Endodermal cell (in vitro differentiated cells): ENCODE measurements at regions not wholly inside any gene's neighbourhood (a gene's known extent, or its start where the extent isn't known, plus 50 kb on each side); places are given as distances from the start of the nearest gene placed in this dataset.

Experiments used
- DNase-seq: peaks from one replicate; pipeline ENCODE4 v3.0.0-alpha.2; 2017
- H3K27ac ChIP-seq: 2 replicates; pipeline ENCODE4 v1.5.1; 2013; ENCODE audit warnings: mild to moderate bottlenecking, low read depth, low read length, moderate library complexity
- H3K27me3 ChIP-seq: 2 replicates; pipeline ENCODE4 v1.6.1; 2013; ENCODE audit warnings: mild to moderate bottlenecking, low read length, moderate library complexity; ENCODE audit not compliant: insufficient read depth, control insufficient read depth, poor library complexity, severe bottlenecking
- H3K36me3 ChIP-seq: 2 replicates; pipeline ENCODE4 v1.7.0; 2013; ENCODE audit warnings: mild to moderate bottlenecking, low read length, moderate library complexity; ENCODE audit not compliant: control insufficient read depth, insufficient read depth
- H3K4me1 ChIP-seq: one replicate; pipeline ENCODE4 v1.7.0; 2013; ENCODE audit warnings: low read length; ENCODE audit not compliant: control insufficient read depth, insufficient read depth
- H3K4me3 ChIP-seq: 2 replicates; pipeline ENCODE4 v1.5.1; 2013; ENCODE audit warnings: mild to moderate bottlenecking, low read length, moderate library complexity
- H3K9ac ChIP-seq: 2 replicates; pipeline ENCODE4 v1.6.1; 2013; ENCODE audit warnings: mild to moderate bottlenecking, low read length, moderate library complexity; ENCODE audit not compliant: poor library complexity, severe bottlenecking; ENCODE audit errors: extremely low read depth
- H3K9me3 ChIP-seq: 2 replicates; pipeline ENCODE4 v1.6.1; 2013; ENCODE audit warnings: mild to moderate bottlenecking, low read length, moderate library complexity; ENCODE audit not compliant: control insufficient read depth
- H3K27ac Mint-ChIP-seq: 2 replicates; pipeline ENCODE4 v1.8.0; 2020; ENCODE audit warnings: mixed read lengths
- H3K27me3 Mint-ChIP-seq: 2 replicates; pipeline ENCODE4 v1.8.0; 2021; ENCODE audit warnings: mild to moderate bottlenecking, mixed read lengths; ENCODE audit not compliant: insufficient read depth
- H3K36me3 Mint-ChIP-seq: 2 replicates; pipeline ENCODE4 v1.8.0; 2020; ENCODE audit warnings: low read depth, mixed read lengths
- H3K4me1 Mint-ChIP-seq: 2 replicates; pipeline ENCODE4 v1.8.0; 2020; ENCODE audit warnings: mixed read lengths
- H3K4me3 Mint-ChIP-seq: 2 replicates; pipeline ENCODE4 v1.8.0; 2020; ENCODE audit warnings: mild to moderate bottlenecking, moderate library complexity, mixed read lengths
- H3K9me3 Mint-ChIP-seq: 2 replicates; pipeline ENCODE4 v1.8.0; 2020; ENCODE audit warnings: mild to moderate bottlenecking, mixed read lengths
- CTCF ChIP-seq: fragments of 200-600 bp; sonication (generic); conservative IDR thresholded peaks from 2 replicates; pipeline ENCODE4 v1.5.0; 2021; ENCODE audit warnings: antibody characterized with exemption, mild to moderate bottlenecking
- WGBS, 2 experiments: methylation state at CpG; one replicate each; pipeline versions ENCODE4 v1.1.5 to v1.1.7; 2013; ENCODE audit warnings: missing lambda C conversion rate in 2 of 2, mixed read lengths in 1 of 2; ENCODE audit not compliant: insufficient coverage in 1 of 2, insufficient read length in 1 of 2; 5-methylcytosine and 5-hydroxymethylcytosine counted together

GRCh38 chr11:70536051-70536877, 137.9 kb downstream of the CTTN start:
- Mint-ChIP-seq H3K27ac (no peak overlapping the region), H3K9me3 (no peaks in the 10 kb centered on the region), H3K4me3 (no peak overlapping the region), H3K27me3 (no peaks in the 10 kb centered on the region), H3K36me3 (no peaks in the 10 kb centered on the region), H3K4me1 (peaks cover 5% of the 10 kb centered on the region)
- no peak for DNase-seq
- no peaks in the 10 kb centered on the region for H3K9me3 ChIP-seq
- no peak overlapping the region for H3K27ac ChIP-seq
- no peaks in the 10 kb centered on the region for H3K36me3 ChIP-seq
- TF ChIP-seq CTCF: no peak
- H3K4me3 ChIP-seq: no peak overlapping the region
- H3K9ac ChIP-seq: no peak overlapping the region
- no peaks in the 10 kb centered on the region for H3K27me3 ChIP-seq
- WGBS, 2 experiments: 94 to 97% methylated on average over 10 to 20 of the region's 20 CpGs
- no peaks in the 10 kb centered on the region for H3K4me1 ChIP-seq

- Mint-ChIP-seq H3K27me3 (no peaks in the 10 kb centered on the region), H3K27ac (no peak overlapping the region), H3K9me3 (no peaks in the 10 kb centered on the region), H3K4me1 (no peaks in the 10 kb centered on the region), H3K4me3 (no peak overlapping the region), H3K36me3 (no peaks in the 10 kb centered on the region)
- no peaks in the 10 kb centered on the region for H3K4me1 ChIP-seq
- TF ChIP-seq CTCF: no peak
- WGBS, 2 experiments: 91 to 94% methylated on average over 20 to 28 of the region's 28 CpGs
- H3K36me3 ChIP-seq: no peaks in the 10 kb centered on the region
- H3K9ac ChIP-seq: no peak overlapping the region
- DNase-seq: no peak
- no peak overlapping the region for H3K27ac ChIP-seq
- H3K9me3 ChIP-seq: no peaks in the 10 kb centered on the region
- H3K27me3 ChIP-seq: no peaks in the 10 kb centered on the region
- no peak overlapping the region for H3K4me3 ChIP-seq
Observed at GRCh38 chr11:70537576-70538571, 139.5 kb downstream of the CTTN start.

- Histone ChIP-seq H3K27ac (no peak overlapping the region), H3K27me3 (no peaks in the 10 kb centered on the region), H3K36me3 (no peaks in the 10 kb centered on the region), H3K4me3 (no peak overlapping the region), H3K9ac (no peak overlapping the region), H3K4me1 (no peaks in the 10 kb centered on the region), H3K9me3 (no peaks in the 10 kb centered on the region)
- no peak for TF ChIP-seq CTCF
- no peak for DNase-seq
- no peaks in the 10 kb centered on the region for H3K36me3 Mint-ChIP-seq
- H3K27ac Mint-ChIP-seq: no peak overlapping the region
- 90 to 96% methylated on average over 11 to 20 of the region's 22 CpGs for WGBS, 2 experiments
- no peaks in the 10 kb centered on the region for H3K4me1 Mint-ChIP-seq
- H3K4me3 Mint-ChIP-seq: no peak overlapping the region
- H3K27me3 Mint-ChIP-seq: no peaks in the 10 kb centered on the region
- no peaks in the 10 kb centered on the region for H3K9me3 Mint-ChIP-seq
Observed at GRCh38 chr11:70538641-70539359, 140.5 kb downstream of the CTTN start.
